ENCODE measurements at regions not wholly inside any gene's neighbourhood (a gene's known extent, or its start where the extent isn't known, plus 50 kb on each side); places are given as distances from the start of the nearest gene placed in this dataset.

DNA sequence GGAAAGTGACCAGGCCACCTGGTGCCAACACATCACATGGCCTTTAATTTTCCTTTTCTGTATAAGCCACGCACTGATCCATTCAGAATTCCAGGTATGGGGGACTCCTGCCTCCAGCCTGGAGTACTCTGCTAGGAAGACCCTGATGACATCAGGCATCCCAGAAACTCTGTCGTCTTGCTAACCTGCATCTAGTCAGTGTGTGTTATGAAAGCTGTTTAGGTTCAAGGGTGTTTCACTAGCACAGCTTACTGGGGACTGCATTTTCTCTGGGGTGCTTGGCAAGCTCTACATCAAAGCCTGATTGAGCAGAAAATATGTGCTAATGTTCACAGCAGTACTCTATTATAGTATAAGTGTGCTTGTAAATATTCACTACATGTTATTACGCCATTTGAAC is 100.6 kb upstream of the MGMT start:
- no peak overlapping the region for H4K8ac ChIP-seq (ENCODE audit: low read depth, low read length)
- H2BK5ac ChIP-seq (ENCODE audit: low read length): no peak overlapping the region
- H3K23ac ChIP-seq (ENCODE audit: low read depth, low read length, poor library complexity): no peak overlapping the region
- H2AFZ ChIP-seq (ENCODE audit: low read length): no peak overlapping the region
- H3K4ac ChIP-seq (ENCODE audit: low read length): no peak overlapping the region
- H3K36me3 ChIP-seq (replicated peaks in 1 of 2; ENCODE audit: control insufficient read depth in 2 of 2, insufficient read depth in 2 of 2, low read length in 2 of 2): no peaks in the 10 kb centered on the region
- H3K18ac ChIP-seq (ENCODE audit: low read length): no peak overlapping the region
- H3K4me2 ChIP-seq (ENCODE audit: insufficient read depth, low read length, poor library complexity, severe bottlenecking): no peak overlapping the region
- H3K27ac ChIP-seq (replicated peaks; ENCODE audit: low read length): no peak overlapping the region
- H3K4me1 ChIP-seq (ENCODE audit: control insufficient read depth in 2 of 2, insufficient read depth in 1 of 2, low read depth in 1 of 2, low read length in 2 of 2): no peaks in the 10 kb centered on the region
- no peaks in the 10 kb centered on the region for H3K79me1 ChIP-seq (ENCODE audit: low read depth, low read length)
- no peak overlapping the region for H2BK120ac ChIP-seq (ENCODE audit: low read depth, low read length)
- H3K27me3 ChIP-seq (ENCODE audit: control insufficient read depth in 3 of 3, insufficient read depth in 3 of 3, low read depth in 1 of 3, low read length in 3 of 3): no peaks in the 10 kb centered on the region
- no CpG with 5 or more reads among the region's 3 CpGs for WGBS, 2 donors (ENCODE audit: extremely low coverage in 2 of 2, insufficient read length in 2 of 2, insufficient replicate concordance in 1 of 2)
- H3K14ac ChIP-seq (ENCODE audit: low read length): no peak overlapping the region
- H2AK5ac ChIP-seq (ENCODE audit: low read depth, low read length): no peak overlapping the region
- no peak overlapping the region for H3K9ac ChIP-seq (ENCODE audit: low read depth, low read length, poor library complexity)
- no peak overlapping the region for H3K4me3 ChIP-seq (ENCODE audit: low read length in 2 of 2)
- H3K9me3 ChIP-seq (replicated peaks in 1 of 2; ENCODE audit: control insufficient read depth in 2 of 2, insufficient read depth in 1 of 2, low read depth in 1 of 2, low read length in 2 of 2): no peaks in the 10 kb centered on the region
- no peak for DNase-seq (ENCODE audit: low spot score)
- no peak overlapping the region for H2BK15ac ChIP-seq (ENCODE audit: low read length)
- H2BK12ac ChIP-seq (ENCODE audit: low read length): no peak overlapping the region
- no peak overlapping the region for H4K91ac ChIP-seq (ENCODE audit: low read depth, low read length, poor library complexity)

DNA sequence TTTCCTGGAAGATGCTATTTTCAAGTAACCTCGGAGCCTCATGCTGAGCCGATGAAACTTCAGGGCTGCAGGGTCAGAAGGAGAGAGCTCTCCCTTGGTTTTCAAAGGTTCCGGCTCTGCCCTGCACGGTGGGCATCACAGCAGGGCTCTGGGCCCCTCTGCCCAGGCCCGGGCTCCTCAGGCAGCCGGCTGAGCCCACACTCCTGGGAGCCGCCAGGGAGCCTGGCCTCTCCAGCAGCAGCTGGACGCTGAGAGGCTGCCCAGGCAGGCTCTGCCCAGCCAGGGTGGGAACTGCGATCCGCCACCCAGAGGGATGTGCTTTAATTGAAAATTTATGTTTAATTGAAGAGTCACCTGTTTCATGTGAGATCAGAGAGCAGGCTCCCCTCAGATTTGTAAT is 97.5 kb upstream of the MGMT start:
- Histone ChIP-seq H4K8ac (ENCODE audit: low read depth, low read length) (no peak overlapping the region), H2BK12ac (ENCODE audit: low read length) (no peak overlapping the region), H3K9me3 (replicated peaks in 1 of 2; ENCODE audit: control insufficient read depth in 2 of 2, insufficient read depth in 1 of 2, low read depth in 1 of 2, low read length in 2 of 2) (no peaks in the 10 kb centered on the region), H3K79me1 (ENCODE audit: low read depth, low read length) (no peaks in the 10 kb centered on the region), H2BK15ac (ENCODE audit: low read length) (no peak overlapping the region), H3K23ac (ENCODE audit: low read depth, low read length, poor library complexity) (no peak overlapping the region), H3K4me3 (ENCODE audit: low read length in 2 of 2) (no peak overlapping the region), H3K36me3 (replicated peaks in 1 of 2; ENCODE audit: control insufficient read depth in 2 of 2, insufficient read depth in 2 of 2, low read length in 2 of 2) (no peaks in the 10 kb centered on the region), H3K9ac (ENCODE audit: low read depth, low read length, poor library complexity) (no peak overlapping the region), H3K18ac (ENCODE audit: low read length) (no peak overlapping the region), H2AFZ (ENCODE audit: low read length) (no peak overlapping the region), H3K4me1 (ENCODE audit: control insufficient read depth in 2 of 2, insufficient read depth in 1 of 2, low read depth in 1 of 2, low read length in 2 of 2) (no peaks in the 10 kb centered on the region), H3K27ac (replicated peaks; ENCODE audit: low read length) (no peak overlapping the region), H3K4me2 (ENCODE audit: insufficient read depth, low read length, poor library complexity, severe bottlenecking) (no peak overlapping the region), H2BK120ac (ENCODE audit: low read depth, low read length) (no peak overlapping the region), H3K4ac (ENCODE audit: low read length) (no peak overlapping the region), H3K14ac (ENCODE audit: low read length) (peak overlapping the region; percentile 22), H2AK5ac (ENCODE audit: low read depth, low read length) (no peak overlapping the region), H2BK5ac (ENCODE audit: low read length) (no peak overlapping the region), H3K27me3 (ENCODE audit: control insufficient read depth in 3 of 3, insufficient read depth in 3 of 3, low read depth in 1 of 3, low read length in 3 of 3) (no peaks in the 10 kb centered on the region), H4K91ac (ENCODE audit: low read depth, low read length, poor library complexity) (no peak overlapping the region)
- no peak for DNase-seq (ENCODE audit: low spot score)
- no CpG with 5 or more reads among the region's 10 CpGs for WGBS, 2 donors (ENCODE audit: extremely low coverage in 2 of 2, insufficient read length in 2 of 2, insufficient replicate concordance in 1 of 2)

DNA sequence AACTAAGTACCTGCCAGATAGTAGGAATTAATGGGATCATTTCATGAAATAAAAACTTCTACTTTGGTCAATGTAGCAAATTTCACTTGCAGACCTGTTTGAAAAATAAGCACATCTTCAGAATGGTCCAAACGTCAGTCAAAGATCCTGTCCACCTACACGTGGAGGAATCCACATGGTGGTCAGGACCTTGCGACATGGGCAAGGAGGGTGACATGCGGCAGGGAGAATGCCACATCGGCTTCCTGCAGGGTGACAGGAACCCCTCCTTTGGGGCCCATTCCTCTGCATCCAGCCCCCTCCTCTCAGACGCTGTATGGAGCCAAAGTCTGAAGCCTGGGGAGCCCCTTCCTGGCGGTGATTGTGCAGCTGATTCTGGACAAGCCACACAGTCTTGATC is 95.5 kb upstream of the MGMT start:
- Histone ChIP-seq H3K14ac (ENCODE audit: low read length) (no peak overlapping the region), H2BK15ac (ENCODE audit: low read length) (no peak overlapping the region), H3K23ac (ENCODE audit: low read depth, low read length, poor library complexity) (no peak overlapping the region), H3K9me3 (replicated peaks in 1 of 2; ENCODE audit: control insufficient read depth in 2 of 2, insufficient read depth in 1 of 2, low read depth in 1 of 2, low read length in 2 of 2) (no peaks in the 10 kb centered on the region), H3K79me1 (ENCODE audit: low read depth, low read length) (no peaks in the 10 kb centered on the region), H3K4me2 (ENCODE audit: insufficient read depth, low read length, poor library complexity, severe bottlenecking) (no peak overlapping the region), H3K4ac (ENCODE audit: low read length) (no peak overlapping the region), H3K9ac (ENCODE audit: low read depth, low read length, poor library complexity) (no peak overlapping the region), H4K91ac (ENCODE audit: low read depth, low read length, poor library complexity) (no peak overlapping the region), H2BK12ac (ENCODE audit: low read length) (no peak overlapping the region), H3K27ac (replicated peaks; ENCODE audit: low read length) (no peak overlapping the region), H3K36me3 (replicated peaks in 1 of 2; ENCODE audit: control insufficient read depth in 2 of 2, insufficient read depth in 2 of 2, low read length in 2 of 2) (no peaks in the 10 kb centered on the region), H3K27me3 (ENCODE audit: control insufficient read depth in 3 of 3, insufficient read depth in 3 of 3, low read depth in 1 of 3, low read length in 3 of 3) (no peaks in the 10 kb centered on the region), H2BK120ac (ENCODE audit: low read depth, low read length) (no peak overlapping the region), H2AFZ (ENCODE audit: low read length) (no peak overlapping the region), H3K4me3 (ENCODE audit: low read length in 2 of 2) (no peak overlapping the region), H2BK5ac (ENCODE audit: low read length) (no peak overlapping the region), H4K8ac (ENCODE audit: low read depth, low read length) (no peak overlapping the region), H3K4me1 (ENCODE audit: control insufficient read depth in 2 of 2, insufficient read depth in 1 of 2, low read depth in 1 of 2, low read length in 2 of 2) (no peaks in the 10 kb centered on the region), H2AK5ac (ENCODE audit: low read depth, low read length) (no peak overlapping the region), H3K18ac (ENCODE audit: low read length) (no peak overlapping the region)
- no CpG with 5 or more reads among the region's 7 CpGs for WGBS, 2 donors (ENCODE audit: extremely low coverage in 2 of 2, insufficient read length in 2 of 2, insufficient replicate concordance in 1 of 2)
- DNase-seq (ENCODE audit: low spot score): no peak

DNA sequence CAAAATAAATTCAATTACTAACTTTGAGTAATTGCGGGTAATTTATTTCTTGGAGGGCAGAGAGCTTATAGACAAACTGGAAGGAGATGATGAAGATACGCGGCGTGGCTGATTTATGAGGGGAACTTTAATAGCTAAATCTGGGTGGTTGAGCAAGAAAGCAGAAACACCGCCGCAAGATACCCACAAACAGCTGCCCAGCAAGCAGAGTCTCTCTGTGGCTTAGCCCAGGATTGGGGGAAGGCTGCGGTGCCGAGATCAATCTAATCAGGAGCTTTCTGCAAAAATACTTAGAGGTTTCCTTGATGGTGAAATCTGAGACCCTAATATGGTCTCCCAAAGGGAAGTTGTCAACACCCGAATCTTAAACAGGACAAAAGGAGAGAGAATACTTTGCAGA is 94.9 kb upstream of the MGMT start:
- H2BK120ac ChIP-seq (ENCODE audit: low read depth, low read length): no peak overlapping the region

More for the DNA sequence above, 94.9 kb upstream of the MGMT start:
- no peak for DNase-seq (ENCODE audit: low spot score)
- Histone ChIP-seq H3K27me3 (ENCODE audit: control insufficient read depth in 3 of 3, insufficient read depth in 3 of 3, low read depth in 1 of 3, low read length in 3 of 3) (no peaks in the 10 kb centered on the region), H2BK12ac (ENCODE audit: low read length) (no peak overlapping the region), H4K8ac (ENCODE audit: low read depth, low read length) (no peak overlapping the region), H2BK5ac (ENCODE audit: low read length) (no peak overlapping the region), H3K36me3 (replicated peaks in 1 of 2; ENCODE audit: control insufficient read depth in 2 of 2, insufficient read depth in 2 of 2, low read length in 2 of 2) (no peaks in the 10 kb centered on the region), H3K9me3 (replicated peaks in 1 of 2; ENCODE audit: control insufficient read depth in 2 of 2, insufficient read depth in 1 of 2, low read depth in 1 of 2, low read length in 2 of 2) (no peaks in the 10 kb centered on the region), H2AFZ (ENCODE audit: low read length) (no peak overlapping the region), H3K14ac (ENCODE audit: low read length) (no peak overlapping the region), H3K4me1 (ENCODE audit: control insufficient read depth in 2 of 2, insufficient read depth in 1 of 2, low read depth in 1 of 2, low read length in 2 of 2) (no peaks in the 10 kb centered on the region), H3K4me3 (ENCODE audit: low read length in 2 of 2) (no peak overlapping the region), H2BK15ac (ENCODE audit: low read length) (no peak overlapping the region), H4K91ac (ENCODE audit: low read depth, low read length, poor library complexity) (no peak overlapping the region), H3K27ac (replicated peaks; ENCODE audit: low read length) (no peak overlapping the region), H3K18ac (ENCODE audit: low read length) (no peak overlapping the region), H3K79me1 (ENCODE audit: low read depth, low read length) (no peaks in the 10 kb centered on the region), H3K23ac (ENCODE audit: low read depth, low read length, poor library complexity) (no peak overlapping the region), H3K9ac (ENCODE audit: low read depth, low read length, poor library complexity) (no peak overlapping the region), H2AK5ac (ENCODE audit: low read depth, low read length) (no peak overlapping the region), H3K4me2 (ENCODE audit: insufficient read depth, low read length, poor library complexity, severe bottlenecking) (no peak overlapping the region), H3K4ac (ENCODE audit: low read length) (no peak overlapping the region)
- no CpG with 5 or more reads among the region's 9 CpGs for whole genome bisulfite sequencing, 2 donors (ENCODE audit: extremely low coverage in 2 of 2, insufficient read length in 2 of 2, insufficient replicate concordance in 1 of 2)

All from neuronal stem cell (in vitro differentiated cells).